Spleen (tissue), 7 donors: ENCODE measurements at regions not wholly inside any gene's neighbourhood (a gene's known extent, or its start where the extent isn't known, plus 50 kb on each side); places are given as distances from the start of the nearest gene placed in this dataset.

Experiments used
- POLR2A ChIP-seq, 3 donors: fragments of 450-650 bp; IDR thresholded peaks; one replicate each; pipeline ENCODE4 v1.5.1; 2017; ENCODE audit warnings: antibody characterized with exemption in 3 of 3, mild to moderate bottlenecking in 1 of 3
- TF ChIP-seq, protein P1 (sequence below), 11 experiments: fragments of 200-600 bp in 7 of 11; fragments of 450-650 bp in 4 of 11; sonication (generic) in 4 of 11; IDR thresholded peaks in 8 of 11; conservative IDR thresholded peaks in 3 of 11; 1 replicate in 7 of 11; 2 replicates in 4 of 11; pipeline versions ENCODE4 v1.4.0 to v1.8.0; 2016 to 2021; ENCODE audit warnings: antibody characterized with exemption in 11 of 11, inconsistent platforms in 4 of 11, mild to moderate bottlenecking in 1 of 11
- donor health status: DM: no; HTN: no; CAD: no; lungs with moderate emphysema.
- donor health status: DM: no; HTN: no; CAD: no.
- donor health status: DM: no; HTN: no; CAD: no.

- TF ChIP-seq, protein P1, sequence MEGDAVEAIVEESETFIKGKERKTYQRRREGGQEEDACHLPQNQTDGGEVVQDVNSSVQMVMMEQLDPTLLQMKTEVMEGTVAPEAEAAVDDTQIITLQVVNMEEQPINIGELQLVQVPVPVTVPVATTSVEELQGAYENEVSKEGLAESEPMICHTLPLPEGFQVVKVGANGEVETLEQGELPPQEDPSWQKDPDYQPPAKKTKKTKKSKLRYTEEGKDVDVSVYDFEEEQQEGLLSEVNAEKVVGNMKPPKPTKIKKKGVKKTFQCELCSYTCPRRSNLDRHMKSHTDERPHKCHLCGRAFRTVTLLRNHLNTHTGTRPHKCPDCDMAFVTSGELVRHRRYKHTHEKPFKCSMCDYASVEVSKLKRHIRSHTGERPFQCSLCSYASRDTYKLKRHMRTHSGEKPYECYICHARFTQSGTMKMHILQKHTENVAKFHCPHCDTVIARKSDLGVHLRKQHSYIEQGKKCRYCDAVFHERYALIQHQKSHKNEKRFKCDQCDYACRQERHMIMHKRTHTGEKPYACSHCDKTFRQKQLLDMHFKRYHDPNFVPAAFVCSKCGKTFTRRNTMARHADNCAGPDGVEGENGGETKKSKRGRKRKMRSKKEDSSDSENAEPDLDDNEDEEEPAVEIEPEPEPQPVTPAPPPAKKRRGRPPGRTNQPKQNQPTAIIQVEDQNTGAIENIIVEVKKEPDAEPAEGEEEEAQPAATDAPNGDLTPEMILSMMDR (IDR thresholded peaks at IDR 0.05 in 8 of 11, conservative IDR thresholded peaks at IDR 0.05 in 3 of 11), result no peak
- no peak for TF ChIP-seq POLR2A (IDR thresholded peaks at IDR 0.05)
Observed at GRCh38 chr2:139492131-139492680, 712.0 kb upstream of the NXPH2 start.
